Liver (tissue), 3 donors: ENCODE measurements at regions not wholly inside any gene's neighbourhood (a gene's known extent, or its start where the extent isn't known, plus 50 kb on each side); places are given as distances from the start of the nearest gene placed in this dataset.

Source experiments
- CTCF ChIP-seq: fragments of 150-350 bp; IDR thresholded peaks from 2 replicates; pipeline ENCODE4 v1.5.1; 2017; ENCODE audit warnings: improper control_type of control experiment, low read depth, low read length; ENCODE audit not compliant: missing input control
- EGR1 ChIP-seq, 2 donors: IDR thresholded peaks; 2 replicates each; pipeline ENCODE4 v1.6.1; 2016 to 2018; ENCODE audit warnings: antibody characterized with exemption in 2 of 2, low read depth in 2 of 2
- FOXA1 ChIP-seq: IDR thresholded peaks from 2 replicates; pipeline ENCODE4 v1.6.1; 2016; ENCODE audit warnings: antibody characterized with exemption
- HNF4G ChIP-seq: IDR thresholded peaks from 2 replicates; pipeline ENCODE4 v1.6.1; 2016; ENCODE audit warnings: antibody characterized with exemption
- JUND ChIP-seq, 2 donors: IDR thresholded peaks; 2 replicates each; pipeline ENCODE4 v1.6.1; 2016; ENCODE audit warnings: antibody characterized with exemption in 2 of 2
- MAX ChIP-seq: IDR thresholded peaks from 2 replicates; pipeline ENCODE4 v1.6.1; 2016; ENCODE audit warnings: antibody characterized with exemption
- RAD21 ChIP-seq, 2 donors: IDR thresholded peaks; 2 replicates each; pipeline ENCODE4 v1.6.1; 2016; ENCODE audit warnings: antibody characterized with exemption in 2 of 2, mild to moderate bottlenecking in 2 of 2
- RXRA ChIP-seq, 2 donors: IDR thresholded peaks; 2 replicates each; pipeline ENCODE4 v1.6.1; 2017 to 2018; ENCODE audit warnings: antibody characterized with exemption in 2 of 2, mild to moderate bottlenecking in 1 of 2
- TAF1 ChIP-seq: conservative IDR thresholded peaks from 2 replicates; pipeline ENCODE4 v1.6.1; 2016; ENCODE audit warnings: antibody characterized with exemption, mild to moderate bottlenecking
- YY1 ChIP-seq: IDR thresholded peaks from 2 replicates; pipeline ENCODE4 v1.6.1; 2016; ENCODE audit warnings: antibody characterized with exemption, mild to moderate bottlenecking
- TF ChIP-seq, protein P1 (sequence below): IDR thresholded peaks from 2 replicates; pipeline ENCODE4 v1.6.1; 2016; ENCODE audit warnings: antibody characterized with exemption, mild to moderate bottlenecking
- TF ChIP-seq, protein P2 (sequence below): IDR thresholded peaks from 2 replicates; pipeline ENCODE4 v1.6.1; 2016; ENCODE audit warnings: antibody characterized with exemption
- donor health status: healthy.
- donor health status: healthy.

DNA sequence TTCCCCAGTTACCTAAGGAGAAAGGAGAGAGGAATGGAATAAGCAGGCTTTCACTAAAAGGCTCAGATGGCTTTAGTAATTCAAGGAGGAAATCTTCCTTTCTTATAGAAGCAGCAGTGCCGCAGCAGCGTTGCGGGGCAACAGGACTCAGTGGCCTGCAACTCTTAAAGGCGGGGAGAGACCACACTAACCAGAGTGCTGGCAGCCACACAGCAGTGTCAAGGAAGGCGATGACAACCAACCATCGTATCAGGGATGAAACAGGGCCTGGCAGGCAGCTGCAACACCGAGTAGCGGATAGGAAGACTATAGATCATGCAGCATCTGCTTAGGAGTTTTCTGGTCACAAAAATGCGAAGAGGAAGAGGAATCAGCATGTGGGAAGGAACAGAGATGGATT, 106.0 kb downstream of the ERCC5 start:
- TF ChIP-seq RAD21 (IDR thresholded peaks at IDR 0.05) = no peak
- no peak for TF ChIP-seq CTCF
- TF ChIP-seq, protein P1, sequence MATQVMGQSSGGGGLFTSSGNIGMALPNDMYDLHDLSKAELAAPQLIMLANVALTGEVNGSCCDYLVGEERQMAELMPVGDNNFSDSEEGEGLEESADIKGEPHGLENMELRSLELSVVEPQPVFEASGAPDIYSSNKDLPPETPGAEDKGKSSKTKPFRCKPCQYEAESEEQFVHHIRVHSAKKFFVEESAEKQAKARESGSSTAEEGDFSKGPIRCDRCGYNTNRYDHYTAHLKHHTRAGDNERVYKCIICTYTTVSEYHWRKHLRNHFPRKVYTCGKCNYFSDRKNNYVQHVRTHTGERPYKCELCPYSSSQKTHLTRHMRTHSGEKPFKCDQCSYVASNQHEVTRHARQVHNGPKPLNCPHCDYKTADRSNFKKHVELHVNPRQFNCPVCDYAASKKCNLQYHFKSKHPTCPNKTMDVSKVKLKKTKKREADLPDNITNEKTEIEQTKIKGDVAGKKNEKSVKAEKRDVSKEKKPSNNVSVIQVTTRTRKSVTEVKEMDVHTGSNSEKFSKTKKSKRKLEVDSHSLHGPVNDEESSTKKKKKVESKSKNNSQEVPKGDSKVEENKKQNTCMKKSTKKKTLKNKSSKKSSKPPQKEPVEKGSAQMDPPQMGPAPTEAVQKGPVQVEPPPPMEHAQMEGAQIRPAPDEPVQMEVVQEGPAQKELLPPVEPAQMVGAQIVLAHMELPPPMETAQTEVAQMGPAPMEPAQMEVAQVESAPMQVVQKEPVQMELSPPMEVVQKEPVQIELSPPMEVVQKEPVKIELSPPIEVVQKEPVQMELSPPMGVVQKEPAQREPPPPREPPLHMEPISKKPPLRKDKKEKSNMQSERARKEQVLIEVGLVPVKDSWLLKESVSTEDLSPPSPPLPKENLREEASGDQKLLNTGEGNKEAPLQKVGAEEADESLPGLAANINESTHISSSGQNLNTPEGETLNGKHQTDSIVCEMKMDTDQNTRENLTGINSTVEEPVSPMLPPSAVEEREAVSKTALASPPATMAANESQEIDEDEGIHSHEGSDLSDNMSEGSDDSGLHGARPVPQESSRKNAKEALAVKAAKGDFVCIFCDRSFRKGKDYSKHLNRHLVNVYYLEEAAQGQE = no peak
- TF ChIP-seq, protein P2, sequence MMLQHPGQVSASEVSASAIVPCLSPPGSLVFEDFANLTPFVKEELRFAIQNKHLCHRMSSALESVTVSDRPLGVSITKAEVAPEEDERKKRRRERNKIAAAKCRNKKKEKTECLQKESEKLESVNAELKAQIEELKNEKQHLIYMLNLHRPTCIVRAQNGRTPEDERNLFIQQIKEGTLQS = no peak
- TF ChIP-seq HNF4G = no peak
- TF ChIP-seq YY1 = no peak
- TF ChIP-seq FOXA1 = no peak
- no peak for TF ChIP-seq JUND (IDR thresholded peaks at IDR 0.05)
- no peak for TF ChIP-seq MAX
- no peak for TF ChIP-seq EGR1 (IDR thresholded peaks at IDR 0.05; ENCODE audit: low read depth in 2 of 2)
- no peak for TF ChIP-seq RXRA (IDR thresholded peaks at IDR 0.05)
- TF ChIP-seq TAF1 = no peak
